Osteoblast (primary cell): ENCODE measurements at regions not wholly inside any gene's neighbourhood (a gene's known extent, or its start where the extent isn't known, plus 50 kb on each side); places are given as distances from the start of the nearest gene placed in this dataset.
"Not testable (repeated sequence)": the region's sequence is repeated elsewhere in the genome, so short reads cannot be mapped to it uniquely, and the experiment has no call there.

ENCODE experiments used
- DNase-seq: peaks from one replicate; pipeline ENCODE4 v3.0.0; 2011; ENCODE audit warnings: low spot score, mixed read lengths; ENCODE audit not compliant: insufficient read length; ENCODE audit errors: missing footprints
- H2AFZ ChIP-seq: 2 replicates; pipeline ENCODE4 v1.6.0; 2011; ENCODE audit warnings: mild to moderate bottlenecking, low read length
- H3K27ac ChIP-seq: 2 replicates; pipeline ENCODE4 v1.5.1; 2011; ENCODE audit warnings: mild to moderate bottlenecking, low read depth, low read length, moderate library complexity
- H3K27me3 ChIP-seq: 2 replicates; pipeline ENCODE4 v1.6.0; 2012; ENCODE audit warnings: mild to moderate bottlenecking, control low read depth, inconsistent platforms, low read length, moderate library complexity; ENCODE audit not compliant: insufficient read depth
- H3K36me3 ChIP-seq: 2 replicates; pipeline ENCODE4 v1.5.1; 2011; ENCODE audit warnings: mild to moderate bottlenecking, low read length, control low read depth, moderate library complexity; ENCODE audit not compliant: insufficient read depth
- H3K4me1 ChIP-seq: 2 replicates; pipeline ENCODE4 v1.5.1; 2011; ENCODE audit warnings: mild to moderate bottlenecking, low read length, control low read depth, moderate library complexity; ENCODE audit not compliant: insufficient read depth
- H3K4me2 ChIP-seq: 2 replicates; pipeline ENCODE4 v1.6.0; 2011; ENCODE audit warnings: mild to moderate bottlenecking, low read length; ENCODE audit not compliant: insufficient read depth
- H3K4me3 ChIP-seq: fragments of 200-600 bp; sonication (generic); 3 replicates; pipeline ENCODE4 v1.5.1; 2012; ENCODE audit warnings: mild to moderate bottlenecking, low read length, inconsistent platforms; ENCODE audit not compliant: insufficient read depth
- H3K79me2 ChIP-seq: 2 replicates; pipeline ENCODE4 v1.6.0; 2012; ENCODE audit warnings: mild to moderate bottlenecking, low read length, control low read depth, inconsistent platforms; ENCODE audit not compliant: insufficient read depth
- H3K9me3 ChIP-seq: 2 replicates; pipeline ENCODE4 v1.5.1; 2011; ENCODE audit warnings: low read depth, low read length, control low read depth
- H4K20me1 ChIP-seq: 2 replicates; pipeline ENCODE4 v1.6.0; 2012; ENCODE audit warnings: mild to moderate bottlenecking, low read length, control low read depth; ENCODE audit not compliant: insufficient read depth
- CTCF ChIP-seq: IDR thresholded peaks from 2 replicates; pipeline ENCODE4 v1.5.1; 2011; ENCODE audit warnings: mild to moderate bottlenecking, low read depth, low read length, moderate library complexity; ENCODE audit errors: extremely low read depth

DNA sequence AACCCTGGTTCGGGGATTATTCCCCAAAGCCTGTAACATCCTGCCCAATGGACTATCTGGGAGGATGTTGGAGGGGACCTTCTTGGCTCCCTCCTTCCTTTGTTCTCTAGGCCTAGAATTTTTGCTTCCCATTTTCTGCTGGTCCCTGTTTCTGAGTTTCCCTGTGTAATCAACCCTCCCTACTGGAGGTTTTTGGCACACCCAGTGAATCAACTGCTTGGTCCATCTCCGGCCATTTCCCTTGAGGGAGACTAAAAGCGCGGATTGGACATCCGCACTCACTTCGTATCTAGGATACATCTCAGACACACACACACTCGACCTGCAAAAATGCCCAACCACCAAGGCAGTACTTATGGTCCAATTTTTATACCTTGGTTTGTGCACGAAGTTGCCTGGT lies 108.2 kb upstream of the MAGEE2 start:
- H2AFZ ChIP-seq, result no peak overlapping the region
- H4K20me1 ChIP-seq, result no peaks in the 10 kb centered on the region
- no peaks in the 10 kb centered on the region for H3K4me1 ChIP-seq

GRCh38 chrX:75911716-75912115 lies 126.7 kb upstream of the MAGEE2 start:
- H3K27me3 ChIP-seq, result no peaks in the 10 kb centered on the region
- no peaks in the 10 kb centered on the region for H4K20me1 ChIP-seq
- TF ChIP-seq CTCF, result no peak
- no peaks in the 10 kb centered on the region for H3K36me3 ChIP-seq
- H3K4me3 ChIP-seq, result no peak overlapping the region
- H3K9me3 ChIP-seq, result no peaks in the 10 kb centered on the region
- H2AFZ ChIP-seq, result no peak overlapping the region
- H3K27ac ChIP-seq, result no peak overlapping the region
- no peaks in the 10 kb centered on the region for H3K79me2 ChIP-seq
- no peak for DNase-seq
- no peak overlapping the region for H3K4me2 ChIP-seq
- no peaks in the 10 kb centered on the region for H3K4me1 ChIP-seq

More for the DNA sequence above, 108.2 kb upstream of the MAGEE2 start:
- no peaks in the 10 kb centered on the region for H3K9me3 ChIP-seq
- no peak overlapping the region for H3K27ac ChIP-seq
- H3K4me3 ChIP-seq, result no peak overlapping the region
- no peak for TF ChIP-seq CTCF
- no peaks in the 10 kb centered on the region for H3K79me2 ChIP-seq
- no peaks in the 10 kb centered on the region for H3K36me3 ChIP-seq
- no peak overlapping the region for H3K4me2 ChIP-seq
- DNase-seq, result no peak
- no peaks in the 10 kb centered on the region for H3K27me3 ChIP-seq

- peaks cover 4% of the 10 kb centered on the region for H3K9me3 ChIP-seq
- no peaks in the 10 kb centered on the region for H4K20me1 ChIP-seq
- H3K27ac ChIP-seq, result no peak overlapping the region
- TF ChIP-seq CTCF, result no peak
- H3K4me2 ChIP-seq, result no peak overlapping the region
- no peak overlapping the region for H2AFZ ChIP-seq
- H3K27me3 ChIP-seq, result no peaks in the 10 kb centered on the region
- no peaks in the 10 kb centered on the region for H3K36me3 ChIP-seq
- no peak for DNase-seq
- H3K4me1 ChIP-seq, result no peaks in the 10 kb centered on the region
- H3K4me3 ChIP-seq, result no peak overlapping the region
- no peaks in the 10 kb centered on the region for H3K79me2 ChIP-seq
Measured at GRCh38 chrX:75957107-75957610, 172.1 kb upstream of the MAGEE2 start.

- H3K4me2 ChIP-seq, DNase-seq, H3K79me2 ChIP-seq, H3K4me1 ChIP-seq, H3K4me3 ChIP-seq, H3K36me3 ChIP-seq, H4K20me1 ChIP-seq, H3K9me3 ChIP-seq, H3K27me3 ChIP-seq, H2AFZ ChIP-seq, H3K27ac ChIP-seq: not testable (repeated sequence)
Measured at GRCh38 chrX:75961321-75961720, 176.3 kb upstream of the MAGEE2 start.
